ENCODE measurements at regions not wholly inside any gene's neighbourhood (a gene's known extent, or its start where the extent isn't known, plus 50 kb on each side); places are given as distances from the start of the nearest gene placed in this dataset.

- DNase-seq, result no peak
These were observed 265.6 kb upstream of the CDIN1 start for GRCh38 chr15:36313736-36314280.

- DNase-seq, result no peak
These were observed 263.8 kb upstream of the CDIN1 start for GRCh38 chr15:36315649-36316048.

- DNase-seq, result no peak
These were observed 255.8 kb upstream of the CDIN1 start for GRCh38 chr15:36323615-36324014.

GRCh38 chr15:36325206-36325605 lies 254.2 kb upstream of the CDIN1 start:
- DNase-seq, result no peak

GRCh38 chr15:36329592-36329991 lies 249.8 kb upstream of the CDIN1 start:
- no peak for DNase-seq

GRCh38 chr15:36330598-36330997 lies 248.8 kb upstream of the CDIN1 start:
- no peak for DNase-seq

GRCh38 chr15:36331531-36332275 lies 247.7 kb upstream of the CDIN1 start:
- no peak for DNase-seq

GRCh38 chr15:36332301-36332700 lies 247.1 kb upstream of the CDIN1 start:
- no peak for DNase-seq

GRCh38 chr15:36332896-36333295 lies 246.5 kb upstream of the CDIN1 start:
- DNase-seq, result no peak

GRCh38 chr15:36334059-36334458 lies 245.4 kb upstream of the CDIN1 start:
- DNase-seq, result no peak

GRCh38 chr15:36335224-36335623 lies 244.2 kb upstream of the CDIN1 start:
- DNase-seq, result no peak

GRCh38 chr15:36335659-36336058 lies 243.8 kb upstream of the CDIN1 start:
- no peak for DNase-seq

- DNase-seq, result no peak
These were observed 234.5 kb upstream of the CDIN1 start for GRCh38 chr15:36344887-36345286.

- DNase-seq, result no peak
These were observed 232.1 kb upstream of the CDIN1 start for GRCh38 chr15:36347272-36347858.

GRCh38 chr15:36356466-36356865 lies 223.0 kb upstream of the CDIN1 start:
- DNase-seq, result no peak

- no peak for DNase-seq
These were observed 222.3 kb upstream of the CDIN1 start for GRCh38 chr15:36356978-36357601.

- no peak for DNase-seq
These were observed 221.3 kb upstream of the CDIN1 start for GRCh38 chr15:36358094-36358493.

GRCh38 chr15:36358523-36358922 lies 220.9 kb upstream of the CDIN1 start:
- no peak for DNase-seq

- no peak for DNase-seq
These were observed 220.1 kb upstream of the CDIN1 start for GRCh38 chr15:36359286-36359685.

GRCh38 chr15:36361351-36361870 lies 218.0 kb upstream of the CDIN1 start:
- DNase-seq, result no peak

GRCh38 chr15:36362509-36362915 lies 216.9 kb upstream of the CDIN1 start:
- no peak for DNase-seq

GRCh38 chr15:36363335-36363734 lies 216.1 kb upstream of the CDIN1 start:
- DNase-seq, result no peak

- no peak for DNase-seq
These were observed 215.0 kb upstream of the CDIN1 start for GRCh38 chr15:36364377-36364776.

GRCh38 chr15:36365963-36366362 lies 213.5 kb upstream of the CDIN1 start:
- no peak for DNase-seq
